Neural progenitor cell (in vitro differentiated cells): ENCODE measurements at regions not wholly inside any gene's neighbourhood (a gene's known extent, or its start where the extent isn't known, plus 50 kb on each side); places are given as distances from the start of the nearest gene placed in this dataset.
"Not testable (repeated sequence)": the region's sequence is repeated elsewhere in the genome, so short reads cannot be mapped to it uniquely, and the experiment has no call there.

Experiments
- DNase-seq: peaks from one replicate; pipeline ENCODE4 v3.0.0-alpha.2; 2016; ENCODE audit warnings: low spot score
- H2AFZ ChIP-seq: fragments of 200-600 bp; sonication (generic); replicated peaks from 2 replicates; pipeline ENCODE4 v1.6.1; 2016; ENCODE audit warnings: antibody characterized with exemption
- H3F3A ChIP-seq: fragments of 200-600 bp; sonication (generic); 2 replicates; pipeline ENCODE4 v1.6.1; 2016; ENCODE audit warnings: antibody characterized with exemption, low read depth
- H3K27ac ChIP-seq: fragments of 200-600 bp; sonication (generic); 2 replicates; pipeline ENCODE4 v1.5.1; 2016; ENCODE audit warnings: mild to moderate bottlenecking
- H3K27me3 ChIP-seq: fragments of 200-600 bp; sonication (generic); 2 replicates; pipeline ENCODE4 v1.6.1; 2016; ENCODE audit warnings: mild to moderate bottlenecking, moderate library complexity
- H3K36me3 ChIP-seq: fragments of 200-600 bp; sonication (generic); 2 replicates; pipeline ENCODE4 v1.5.1; 2016
- H3K4me1 ChIP-seq: fragments of 200-600 bp; sonication (generic); 2 replicates; pipeline ENCODE4 v1.6.1; 2016; ENCODE audit warnings: mixed run types
- H3K4me2 ChIP-seq: fragments of 200-600 bp; sonication (generic); 2 replicates; pipeline ENCODE4 v1.6.1; 2016
- H3K4me3 ChIP-seq: fragments of 200-600 bp; sonication (generic); 2 replicates; pipeline ENCODE4 v1.5.1; 2016
- H3K79me2 ChIP-seq: fragments of 200-600 bp; sonication (generic); 2 replicates; pipeline ENCODE4 v1.6.1; 2016; ENCODE audit warnings: low read depth
- H3K9ac ChIP-seq: fragments of 200-600 bp; sonication (generic); 2 replicates; pipeline ENCODE4 v1.6.1; 2016
- H3K9me3 ChIP-seq: fragments of 200-600 bp; sonication (generic); 2 replicates; pipeline ENCODE4 v1.5.1; 2016; ENCODE audit warnings: low read depth
- H4K20me1 ChIP-seq: fragments of 200-600 bp; sonication (generic); 2 replicates; pipeline ENCODE4 v1.6.1; 2016; ENCODE audit warnings: low read depth
- H3K27ac Mint-ChIP-seq: 3 replicates; pipeline ENCODE4 v1.8.0; 2021; ENCODE audit warnings: mixed read lengths
- H3K27me3 Mint-ChIP-seq: 2 replicates; pipeline ENCODE4 v1.8.0; 2022; ENCODE audit warnings: low read depth, mild to moderate bottlenecking, inconsistent platforms, moderate library complexity, mixed read lengths; ENCODE audit not compliant: insufficient read depth
- H3K36me3 Mint-ChIP-seq: 3 replicates; pipeline ENCODE4 v1.8.0; 2021; ENCODE audit warnings: mixed read lengths
- H3K4me1 Mint-ChIP-seq: 3 replicates; pipeline ENCODE4 v1.8.0; 2021; ENCODE audit warnings: mixed read lengths
- H3K4me3 Mint-ChIP-seq: 3 replicates; pipeline ENCODE4 v1.8.0; 2021; ENCODE audit warnings: mild to moderate bottlenecking, moderate library complexity, mixed read lengths
- H3K9me3 Mint-ChIP-seq: 3 replicates; pipeline ENCODE4 v1.8.0; 2020; ENCODE audit warnings: mixed read lengths
- EZH2 ChIP-seq: fragments of 200-600 bp; sonication (generic); IDR thresholded peaks from 2 replicates; pipeline ENCODE4 v1.6.1; 2017; ENCODE audit warnings: antibody characterized with exemption, mild to moderate bottlenecking, moderate library complexity
- EZH2phosphoT487 ChIP-seq: fragments of 200-600 bp; sonication (generic); IDR thresholded peaks from 2 replicates; pipeline ENCODE4 v1.6.1; 2017; ENCODE audit warnings: antibody characterized with exemption
- TF ChIP-seq, protein P1 (sequence below): fragments of 200-600 bp; sonication (generic); IDR thresholded peaks from 2 replicates; pipeline ENCODE4 v1.5.1; 2017; ENCODE audit warnings: antibody characterized with exemption, mild to moderate bottlenecking

DNA sequence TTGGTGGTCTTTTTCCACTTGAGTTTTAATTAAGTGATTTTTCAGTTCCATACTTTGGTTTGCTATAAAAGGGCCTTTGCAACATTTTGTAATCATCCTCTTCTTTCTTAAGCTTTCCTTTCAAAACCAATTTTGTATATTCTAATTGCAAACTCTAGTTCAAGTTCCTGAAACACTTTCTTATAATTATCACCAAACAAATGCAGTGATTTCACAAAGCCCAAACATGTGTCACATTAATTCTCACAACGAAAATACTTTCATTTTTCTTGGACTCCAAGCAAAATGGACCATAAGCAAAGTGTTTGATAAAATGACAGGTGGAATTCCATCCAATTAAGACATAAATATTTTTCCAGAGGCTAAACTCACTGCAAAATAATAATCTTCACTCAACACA lies 188.2 kb upstream of the IRX5 start:
- Mint-ChIP-seq H3K4me1 (peaks cover 13% of the 10 kb centered on the region), H3K9me3 (no peaks in the 10 kb centered on the region), H3K4me3 (no peak overlapping the region), H3K36me3 (no peaks in the 10 kb centered on the region), H3K27me3 (no peaks in the 10 kb centered on the region), H3K27ac (no peak overlapping the region)
- H3K4me2 ChIP-seq = no peak overlapping the region
- peaks cover 16% of the 10 kb centered on the region for H3F3A ChIP-seq
- no peaks in the 10 kb centered on the region for H3K27me3 ChIP-seq
- no peak for DNase-seq
- peaks cover 18% of the 10 kb centered on the region for H3K4me1 ChIP-seq
- no peaks in the 10 kb centered on the region for H3K9me3 ChIP-seq
- H3K9ac ChIP-seq = no peak overlapping the region
- TF ChIP-seq, protein P1, sequence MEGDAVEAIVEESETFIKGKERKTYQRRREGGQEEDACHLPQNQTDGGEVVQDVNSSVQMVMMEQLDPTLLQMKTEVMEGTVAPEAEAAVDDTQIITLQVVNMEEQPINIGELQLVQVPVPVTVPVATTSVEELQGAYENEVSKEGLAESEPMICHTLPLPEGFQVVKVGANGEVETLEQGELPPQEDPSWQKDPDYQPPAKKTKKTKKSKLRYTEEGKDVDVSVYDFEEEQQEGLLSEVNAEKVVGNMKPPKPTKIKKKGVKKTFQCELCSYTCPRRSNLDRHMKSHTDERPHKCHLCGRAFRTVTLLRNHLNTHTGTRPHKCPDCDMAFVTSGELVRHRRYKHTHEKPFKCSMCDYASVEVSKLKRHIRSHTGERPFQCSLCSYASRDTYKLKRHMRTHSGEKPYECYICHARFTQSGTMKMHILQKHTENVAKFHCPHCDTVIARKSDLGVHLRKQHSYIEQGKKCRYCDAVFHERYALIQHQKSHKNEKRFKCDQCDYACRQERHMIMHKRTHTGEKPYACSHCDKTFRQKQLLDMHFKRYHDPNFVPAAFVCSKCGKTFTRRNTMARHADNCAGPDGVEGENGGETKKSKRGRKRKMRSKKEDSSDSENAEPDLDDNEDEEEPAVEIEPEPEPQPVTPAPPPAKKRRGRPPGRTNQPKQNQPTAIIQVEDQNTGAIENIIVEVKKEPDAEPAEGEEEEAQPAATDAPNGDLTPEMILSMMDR = no peak
- TF ChIP-seq EZH2 (no peak), EZH2phosphoT487 (no peak)
- no peaks in the 10 kb centered on the region for H3K79me2 ChIP-seq
- no peak overlapping the region for H3K4me3 ChIP-seq
- no peaks in the 10 kb centered on the region for H3K36me3 ChIP-seq
- H2AFZ ChIP-seq = no peak overlapping the region
- H4K20me1 ChIP-seq = no peaks in the 10 kb centered on the region
- H3K27ac ChIP-seq = no peak overlapping the region

GRCh38 chr16:54739381-54739780 lies 191.3 kb upstream of the IRX5 start:
- no peaks in the 10 kb centered on the region for H3K27me3 Mint-ChIP-seq
- H3K4me3 Mint-ChIP-seq = no peak overlapping the region
- H3K9ac ChIP-seq = no peak overlapping the region
- no peaks in the 10 kb centered on the region for H3K36me3 Mint-ChIP-seq
- H3K4me2 ChIP-seq = no peak overlapping the region
- H3K27me3 ChIP-seq = no peaks in the 10 kb centered on the region
- TF ChIP-seq EZH2 (no peak), EZH2phosphoT487 (no peak)
- TF ChIP-seq, protein P1 = no peak
- H4K20me1 ChIP-seq = no peaks in the 10 kb centered on the region
- H3K4me1 ChIP-seq = peaks cover 6% of the 10 kb centered on the region
- no peak overlapping the region for H3K27ac Mint-ChIP-seq
- no peak overlapping the region for H3K4me3 ChIP-seq
- H3K36me3 ChIP-seq = no peaks in the 10 kb centered on the region
- no peak overlapping the region for H3K27ac ChIP-seq
- H3F3A ChIP-seq = no peaks in the 10 kb centered on the region
- H2AFZ ChIP-seq = no peak overlapping the region
- no peak for DNase-seq
- H3K9me3 ChIP-seq = no peaks in the 10 kb centered on the region
- H3K9me3 Mint-ChIP-seq = no peaks in the 10 kb centered on the region
- no peaks in the 10 kb centered on the region for H3K79me2 ChIP-seq
- peaks cover 8% of the 10 kb centered on the region for H3K4me1 Mint-ChIP-seq

GRCh38 chr16:54734156-54734555 lies 196.5 kb upstream of the IRX5 start:
- no peak for DNase-seq
- TF ChIP-seq EZH2 (no peak), EZH2phosphoT487 (no peak)
- TF ChIP-seq, protein P1 = no peak
- Mint-ChIP-seq H3K4me1 (peaks cover 8% of the 10 kb centered on the region), H3K27me3 (no peaks in the 10 kb centered on the region), H3K27ac (no peak overlapping the region), H3K36me3 (no peaks in the 10 kb centered on the region), H3K4me3 (no peak overlapping the region), H3K9me3 (no peaks in the 10 kb centered on the region)
- Histone ChIP-seq H3K4me2 (no peak overlapping the region), H3K36me3 (no peaks in the 10 kb centered on the region), H3K4me3 (no peak overlapping the region), H3K4me1 (peaks cover 6% of the 10 kb centered on the region), H3K9me3 (no peaks in the 10 kb centered on the region), H2AFZ (no peak overlapping the region), H3F3A (no peaks in the 10 kb centered on the region), H3K27ac (no peak overlapping the region), H3K27me3 (no peaks in the 10 kb centered on the region), H3K9ac (no peak overlapping the region), H4K20me1 (no peaks in the 10 kb centered on the region), H3K79me2 (no peaks in the 10 kb centered on the region)

DNA sequence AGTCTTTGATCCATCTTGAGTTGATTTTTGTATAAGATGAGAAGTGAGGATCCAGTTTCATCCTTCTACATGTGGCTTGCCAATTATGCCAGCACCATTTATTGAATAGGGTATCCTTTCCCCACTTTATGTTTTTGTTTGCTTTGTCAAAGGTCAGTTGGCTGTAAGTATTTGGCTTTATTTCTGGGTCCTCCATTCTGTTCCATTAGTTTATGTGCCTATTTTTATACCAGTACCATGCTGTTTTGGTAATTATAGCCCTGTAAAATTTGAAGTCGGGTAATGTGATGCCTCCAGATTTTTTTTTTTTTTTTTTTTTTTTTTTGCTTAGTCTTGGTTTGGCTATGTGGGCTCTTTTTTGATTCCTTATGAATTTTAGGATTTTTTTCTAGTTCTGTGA lies 203.0 kb upstream of the IRX5 start:
- H3K27me3 ChIP-seq, H3K27ac ChIP-seq, H3K27me3 Mint-ChIP-seq, H3K79me2 ChIP-seq, H3F3A ChIP-seq, H2AFZ ChIP-seq, H3K27ac Mint-ChIP-seq, H3K4me2 ChIP-seq, H3K4me1 ChIP-seq, H3K36me3 Mint-ChIP-seq, H3K36me3 ChIP-seq, H3K4me3 ChIP-seq, H3K4me3 Mint-ChIP-seq, H3K9me3 ChIP-seq, H3K9ac ChIP-seq, H3K4me1 Mint-ChIP-seq, DNase-seq, H4K20me1 ChIP-seq, H3K9me3 Mint-ChIP-seq: not testable (repeated sequence)
